ENCODE measurements at regions not wholly inside any gene's neighbourhood (a gene's known extent, or its start where the extent isn't known, plus 50 kb on each side); places are given as distances from the start of the nearest gene placed in this dataset.

DNA sequence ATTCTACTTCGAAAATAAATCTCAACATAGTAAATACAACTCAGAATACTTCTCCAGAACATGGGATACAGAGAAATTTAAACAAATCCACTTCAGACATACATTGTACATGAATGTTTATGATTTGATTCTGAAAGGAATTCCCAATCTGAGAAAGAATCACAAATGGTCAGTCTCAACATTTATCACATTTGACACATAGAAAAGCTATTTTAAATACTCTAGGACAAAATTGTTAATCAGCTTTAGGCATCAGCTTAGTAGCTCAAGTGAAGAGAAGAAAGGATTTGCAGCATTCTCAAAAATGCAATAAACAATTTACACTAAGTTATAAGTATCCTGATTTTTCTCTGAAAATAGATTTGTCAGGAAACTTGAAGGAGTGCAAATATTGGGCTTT, 184.8 kb downstream of the PTPRC start:
- TF ChIP-seq GABPA (IDR thresholded peaks at IDR 0.05; ENCODE audit: low read depth): no peak
- TF ChIP-seq HDAC2 (IDR thresholded peaks at IDR 0.05): no peak
